GM23248 (cell line): ENCODE measurements at regions not wholly inside any gene's neighbourhood (a gene's known extent, or its start where the extent isn't known, plus 50 kb on each side); places are given as distances from the start of the nearest gene placed in this dataset.

ENCODE experiments used
- EZH2 ChIP-seq: fragments of 200-600 bp; sonication (generic); IDR thresholded peaks from 2 replicates; pipeline ENCODE4 v1.6.1; 2018; ENCODE audit warnings: antibody characterized with exemption, mild to moderate bottlenecking; ENCODE audit not compliant: insufficient read depth, poor library complexity, severe bottlenecking
- EZH2phosphoT487 ChIP-seq: fragments of 200-600 bp; sonication (generic); IDR thresholded peaks from 2 replicates; pipeline ENCODE4 v1.6.1; 2018; ENCODE audit warnings: antibody characterized with exemption, moderate library complexity, mild to moderate bottlenecking, low read depth; ENCODE audit not compliant: insufficient read depth

GRCh38 chr6:144353871-144354314, 68.8 kb downstream of the UTRN start:
- no peak for TF ChIP-seq EZH2phosphoT487
- TF ChIP-seq EZH2 = no peak
